WTC11 (cell line): ENCODE measurements at regions not wholly inside any gene's neighbourhood (a gene's known extent, or its start where the extent isn't known, plus 50 kb on each side); places are given as distances from the start of the nearest gene placed in this dataset.

Experiments
- TF ChIP-seq, protein P1 (sequence below): sonication (generic); formaldehyde crosslinking; IDR thresholded peaks from 2 replicates; pipeline ENCODE4 v1.8.0; 2022; ENCODE audit warnings: mild to moderate bottlenecking, missing genetic modification reagents
- TF ChIP-seq, protein P2 (sequence below): fragments of 200-600 bp; IDR thresholded peaks from 2 replicates; pipeline ENCODE4 v1.8.0; 2022; ENCODE audit warnings: antibody characterized with exemption
- TF ChIP-seq, protein P3 (sequence below): sonication (generic); formaldehyde crosslinking; IDR thresholded peaks from 2 replicates; pipeline ENCODE4 v1.8.1; 2023; ENCODE audit warnings: mild to moderate bottlenecking, missing genetic modification reagents, moderate library complexity

DNA sequence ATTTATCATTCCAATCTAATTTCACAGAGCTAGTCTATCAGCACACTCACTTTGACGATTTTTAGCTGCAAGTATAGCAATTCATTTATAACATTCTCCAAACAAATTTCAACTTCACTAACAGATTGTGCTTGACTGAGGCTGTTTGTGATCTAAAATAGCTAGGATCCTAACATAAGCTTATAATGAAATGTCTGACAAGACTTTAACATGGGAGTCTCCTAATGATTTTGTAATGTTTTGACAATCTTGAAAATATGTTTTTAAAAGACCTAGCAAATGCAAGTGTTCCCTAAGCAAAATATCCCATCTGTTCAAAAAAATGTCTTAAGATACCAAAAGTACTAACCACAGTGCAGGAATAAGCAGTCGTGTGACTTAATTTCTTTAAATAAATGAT, 889.5 kb upstream of the SPRY2 start:
- TF ChIP-seq, protein P1, sequence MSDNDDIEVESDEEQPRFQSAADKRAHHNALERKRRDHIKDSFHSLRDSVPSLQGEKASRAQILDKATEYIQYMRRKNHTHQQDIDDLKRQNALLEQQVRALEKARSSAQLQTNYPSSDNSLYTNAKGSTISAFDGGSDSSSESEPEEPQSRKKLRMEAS (CRISPR knock-in tag): no peak
- TF ChIP-seq, protein P2, sequence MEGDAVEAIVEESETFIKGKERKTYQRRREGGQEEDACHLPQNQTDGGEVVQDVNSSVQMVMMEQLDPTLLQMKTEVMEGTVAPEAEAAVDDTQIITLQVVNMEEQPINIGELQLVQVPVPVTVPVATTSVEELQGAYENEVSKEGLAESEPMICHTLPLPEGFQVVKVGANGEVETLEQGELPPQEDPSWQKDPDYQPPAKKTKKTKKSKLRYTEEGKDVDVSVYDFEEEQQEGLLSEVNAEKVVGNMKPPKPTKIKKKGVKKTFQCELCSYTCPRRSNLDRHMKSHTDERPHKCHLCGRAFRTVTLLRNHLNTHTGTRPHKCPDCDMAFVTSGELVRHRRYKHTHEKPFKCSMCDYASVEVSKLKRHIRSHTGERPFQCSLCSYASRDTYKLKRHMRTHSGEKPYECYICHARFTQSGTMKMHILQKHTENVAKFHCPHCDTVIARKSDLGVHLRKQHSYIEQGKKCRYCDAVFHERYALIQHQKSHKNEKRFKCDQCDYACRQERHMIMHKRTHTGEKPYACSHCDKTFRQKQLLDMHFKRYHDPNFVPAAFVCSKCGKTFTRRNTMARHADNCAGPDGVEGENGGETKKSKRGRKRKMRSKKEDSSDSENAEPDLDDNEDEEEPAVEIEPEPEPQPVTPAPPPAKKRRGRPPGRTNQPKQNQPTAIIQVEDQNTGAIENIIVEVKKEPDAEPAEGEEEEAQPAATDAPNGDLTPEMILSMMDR: no peak
- TF ChIP-seq, protein P3, sequence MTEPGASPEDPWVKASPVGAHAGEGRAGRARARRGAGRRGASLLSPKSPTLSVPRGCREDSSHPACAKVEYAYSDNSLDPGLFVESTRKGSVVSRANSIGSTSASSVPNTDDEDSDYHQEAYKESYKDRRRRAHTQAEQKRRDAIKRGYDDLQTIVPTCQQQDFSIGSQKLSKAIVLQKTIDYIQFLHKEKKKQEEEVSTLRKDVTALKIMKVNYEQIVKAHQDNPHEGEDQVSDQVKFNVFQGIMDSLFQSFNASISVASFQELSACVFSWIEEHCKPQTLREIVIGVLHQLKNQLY: no peak
